ENCODE measurements at regions not wholly inside any gene's neighbourhood (a gene's known extent, or its start where the extent isn't known, plus 50 kb on each side); places are given as distances from the start of the nearest gene placed in this dataset.
A peak's percentile ranks its signal among the peaks of the same experiment; 100 is the strongest.
"Not testable (repeated sequence)": the region's sequence is repeated elsewhere in the genome, so short reads cannot be mapped to it uniquely, and the experiment has no call there.

DNA sequence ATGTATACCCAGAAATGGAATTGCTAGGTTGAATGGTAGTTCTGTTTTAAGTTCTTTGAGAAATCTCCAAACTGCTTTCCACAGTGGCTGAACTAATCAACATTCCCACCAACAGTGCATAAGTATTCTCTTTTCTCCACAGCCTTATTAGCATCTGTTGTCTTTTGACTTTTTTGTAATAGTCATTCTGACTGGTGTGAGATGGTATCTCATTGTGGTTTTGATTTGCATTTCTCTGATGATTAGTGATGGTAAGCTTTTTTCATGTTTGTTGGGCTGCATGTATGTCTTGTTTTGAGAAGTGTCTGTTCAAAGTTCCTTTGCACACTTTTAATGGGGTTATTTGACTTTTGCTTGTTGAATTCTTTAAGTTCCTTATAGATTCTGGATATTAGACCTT is 52.4 kb upstream of the EHHADH start:
- intact Hi-C loops (cut with DNase I): not testable (repeated sequence)

DNA sequence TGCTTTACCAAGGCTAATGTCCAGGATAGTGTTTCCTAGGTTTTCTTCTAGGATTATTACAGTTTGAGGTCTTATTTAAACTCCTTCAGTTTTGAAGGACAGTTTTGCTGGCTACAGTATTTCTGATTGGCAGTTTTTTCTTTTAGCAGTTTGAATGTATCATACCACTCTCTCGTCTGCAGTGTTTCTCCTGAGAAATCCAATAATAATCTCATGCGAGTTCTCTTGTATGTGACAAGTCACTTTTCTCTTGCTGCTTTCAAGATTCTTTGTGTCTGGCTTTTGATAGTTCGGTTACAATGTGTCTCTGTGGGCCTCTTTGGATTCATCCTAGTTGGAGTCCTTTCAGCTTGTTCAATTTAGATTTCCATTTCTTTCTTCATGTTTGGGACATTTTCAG is 53.0 kb upstream of the EHHADH start:
- TF ChIP-seq POLR2AphosphoS5 (IDR thresholded peaks at IDR 0.05): no peak
- TF ChIP-seq, protein P1, sequence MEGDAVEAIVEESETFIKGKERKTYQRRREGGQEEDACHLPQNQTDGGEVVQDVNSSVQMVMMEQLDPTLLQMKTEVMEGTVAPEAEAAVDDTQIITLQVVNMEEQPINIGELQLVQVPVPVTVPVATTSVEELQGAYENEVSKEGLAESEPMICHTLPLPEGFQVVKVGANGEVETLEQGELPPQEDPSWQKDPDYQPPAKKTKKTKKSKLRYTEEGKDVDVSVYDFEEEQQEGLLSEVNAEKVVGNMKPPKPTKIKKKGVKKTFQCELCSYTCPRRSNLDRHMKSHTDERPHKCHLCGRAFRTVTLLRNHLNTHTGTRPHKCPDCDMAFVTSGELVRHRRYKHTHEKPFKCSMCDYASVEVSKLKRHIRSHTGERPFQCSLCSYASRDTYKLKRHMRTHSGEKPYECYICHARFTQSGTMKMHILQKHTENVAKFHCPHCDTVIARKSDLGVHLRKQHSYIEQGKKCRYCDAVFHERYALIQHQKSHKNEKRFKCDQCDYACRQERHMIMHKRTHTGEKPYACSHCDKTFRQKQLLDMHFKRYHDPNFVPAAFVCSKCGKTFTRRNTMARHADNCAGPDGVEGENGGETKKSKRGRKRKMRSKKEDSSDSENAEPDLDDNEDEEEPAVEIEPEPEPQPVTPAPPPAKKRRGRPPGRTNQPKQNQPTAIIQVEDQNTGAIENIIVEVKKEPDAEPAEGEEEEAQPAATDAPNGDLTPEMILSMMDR (IDR thresholded peaks at IDR 0.05): no peak
- TF ChIP-seq EP300 (IDR thresholded peaks at IDR 0.05): no peak
- no peak for TF ChIP-seq POLR2A (IDR thresholded peaks at IDR 0.05)
- H3K4me3 ChIP-seq: no peak overlapping the region
- no peak overlapping the region for H3K27ac ChIP-seq
- intact Hi-C loops (cut with DNase I): no loop called here
- H3K27me3 ChIP-seq: no peaks in the 10 kb centered on the region
- H3K36me3 ChIP-seq: no peaks in the 10 kb centered on the region
- 96 to 97% methylated on average over 3 of the region's 3 CpGs for WGBS, 2 donors
- no peaks in the 10 kb centered on the region for H3K9me3 ChIP-seq
- H3K4me1 ChIP-seq: no peaks in the 10 kb centered on the region
- no peak for DNase-seq

More for the DNA sequence above, 52.4 kb upstream of the EHHADH start:
- not testable (repeated sequence) for H3K4me3 ChIP-seq, H3K27ac ChIP-seq, DNase-seq, H3K4me1 ChIP-seq, H3K36me3 ChIP-seq, H3K9me3 ChIP-seq, H3K27me3 ChIP-seq

GRCh38 chr3:185308126-185308754 is 54.4 kb upstream of the EHHADH start:
- 85 to 94% methylated on average over 2 of the region's 2 CpGs for WGBS, 2 donors
- intact Hi-C loops (cut with DNase I): no loop called here
- Histone ChIP-seq H3K4me3 (no peak overlapping the region), H3K36me3 (no peaks in the 10 kb centered on the region), H3K27me3 (no peaks in the 10 kb centered on the region), H3K4me1 (no peaks in the 10 kb centered on the region), H3K9me3 (no peaks in the 10 kb centered on the region), H3K27ac (no peak overlapping the region)
- TF ChIP-seq, protein P1 (IDR thresholded peaks at IDR 0.05): peak in 3 of 4 experiments; percentile 46 to 63 (median 61)
- TF ChIP-seq POLR2A (IDR thresholded peaks at IDR 0.05): no peak
- no peak for DNase-seq

- no peak overlapping the region for H3K27ac ChIP-seq
- no peaks in the 10 kb centered on the region for H3K27me3 ChIP-seq
- no peaks in the 10 kb centered on the region for H3K36me3 ChIP-seq
- DNase-seq: no peak
- TF ChIP-seq POLR2AphosphoS5 (IDR thresholded peaks at IDR 0.05) (no peak), POLR2A (IDR thresholded peaks at IDR 0.05) (no peak), EP300 (IDR thresholded peaks at IDR 0.05) (no peak)
- TF ChIP-seq, protein P1 (IDR thresholded peaks at IDR 0.05): no peak
- WGBS, 2 donors: 65 to 84% methylated on average over 4 of the region's 4 CpGs
- intact Hi-C loops (cut with DNase I): no loop called here
- H3K4me1 ChIP-seq: no peaks in the 10 kb centered on the region
- no peak overlapping the region for H3K4me3 ChIP-seq
- no peaks in the 10 kb centered on the region for H3K9me3 ChIP-seq
These were observed 53.6 kb upstream of the MAP3K13 start for GRCh38 chr3:185309302-185309701.

GRCh38 chr3:185309795-185310194 is 53.1 kb upstream of the MAP3K13 start:
- Histone ChIP-seq H3K36me3 (no peaks in the 10 kb centered on the region), H3K9me3 (no peaks in the 10 kb centered on the region), H3K4me1 (no peaks in the 10 kb centered on the region), H3K4me3 (no peak overlapping the region), H3K27me3 (no peaks in the 10 kb centered on the region), H3K27ac (no peak overlapping the region)
- intact Hi-C loops (cut with DNase I): no loop called here
- 94 to 98% methylated on average over 3 of the region's 3 CpGs for WGBS, 2 donors
- DNase-seq: no peak
- TF ChIP-seq, protein P1 (IDR thresholded peaks at IDR 0.05): no peak
- TF ChIP-seq POLR2AphosphoS5 (IDR thresholded peaks at IDR 0.05): no peak
- no peak for TF ChIP-seq POLR2A (IDR thresholded peaks at IDR 0.05)
- no peak for TF ChIP-seq EP300 (IDR thresholded peaks at IDR 0.05)

Measured in sigmoid colon (tissue), 6 donors.